ENCODE measurements at regions not wholly inside any gene's neighbourhood (a gene's known extent, or its start where the extent isn't known, plus 50 kb on each side); places are given as distances from the start of the nearest gene placed in this dataset.
"Not testable (repeated sequence)": the region's sequence is repeated elsewhere in the genome, so short reads cannot be mapped to it uniquely, and the experiment has no call there.

DNA sequence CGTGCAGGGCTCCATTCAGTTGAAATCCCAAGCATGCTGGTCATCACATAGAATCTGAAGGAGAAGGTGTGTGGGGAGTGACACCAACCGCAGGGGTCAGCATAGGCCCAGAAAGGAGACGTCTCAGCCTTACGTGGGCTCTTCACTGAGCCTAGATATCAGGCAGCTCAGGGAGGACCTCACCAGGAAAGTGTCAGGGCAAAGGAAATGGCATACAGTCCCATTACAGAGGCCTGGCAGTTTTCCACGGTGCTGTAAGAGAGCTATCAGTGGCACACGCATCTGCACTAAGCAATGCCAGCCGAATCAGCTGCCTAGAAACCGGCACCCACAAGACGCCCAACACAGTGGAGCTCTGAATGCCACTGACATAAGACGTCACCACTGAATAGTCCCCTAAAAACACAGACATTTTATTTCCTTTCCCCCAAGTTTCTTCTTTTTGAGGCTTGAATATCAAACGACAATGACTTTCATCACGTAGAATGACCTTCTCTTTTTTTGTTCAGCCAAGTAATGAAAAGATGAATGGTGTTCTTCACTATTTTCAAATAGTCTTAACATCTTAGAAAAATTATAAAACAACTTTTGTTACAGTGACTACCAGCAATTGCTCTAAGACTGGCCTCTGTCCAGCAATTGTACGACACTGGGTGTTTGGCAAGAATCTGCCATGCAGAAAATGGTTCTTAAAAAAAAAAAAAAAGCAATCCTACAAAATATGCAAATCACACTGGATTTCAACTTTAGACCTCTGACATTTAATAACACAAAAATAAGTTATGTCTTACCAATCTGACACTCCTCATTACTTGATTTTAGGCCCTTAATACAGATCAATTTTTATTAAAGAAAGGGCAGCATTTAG, 88.9 kb upstream of the FOXQ1 start:
- no peaks in the 10 kb centered on the region for H3K9me3 ChIP-seq (ENCODE audit: control insufficient read depth, low read depth, low read length)
- 80% methylated on average over 2 of the region's 13 CpGs for WGBS (ENCODE audit: insufficient coverage, low lambda C conversion rate)
- H3K4me1 ChIP-seq (ENCODE audit: control insufficient read depth, insufficient read depth, low read length): peaks cover 12% of the 10 kb centered on the region
- no peak for DNase-seq
- H3K27me3 ChIP-seq (ENCODE audit: control insufficient read depth, insufficient read depth, low read length): no peaks in the 10 kb centered on the region
- H3K36me3 ChIP-seq (ENCODE audit: control insufficient read depth, insufficient read depth, low read length): no peaks in the 10 kb centered on the region
- H3K27ac ChIP-seq (ENCODE audit: low read length): no peak overlapping the region
- H3K4me3 ChIP-seq (ENCODE audit: low read length): no peak overlapping the region

DNA sequence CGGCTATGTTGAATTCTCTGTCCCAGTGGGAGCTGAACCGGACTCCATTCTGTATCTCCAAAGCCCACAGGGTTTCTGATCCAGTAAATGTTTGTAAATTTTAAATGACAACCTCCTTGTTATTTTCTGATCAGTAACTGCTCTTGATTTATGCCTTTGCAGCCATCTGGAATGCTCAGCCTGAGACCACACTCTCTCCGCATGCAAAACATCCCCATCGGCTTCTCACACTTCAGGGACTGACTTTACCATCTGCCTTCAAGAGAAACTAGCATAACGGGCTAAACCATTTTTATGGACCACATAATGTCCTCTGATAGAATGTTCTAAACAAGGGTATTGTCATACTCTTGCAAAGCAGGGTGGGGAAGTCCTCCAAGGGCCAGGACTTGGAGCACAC, 94.5 kb upstream of the FOXQ1 start:
- Histone ChIP-seq H3K27me3 (ENCODE audit: control insufficient read depth, insufficient read depth, low read length) (no peaks in the 10 kb centered on the region), H3K4me3 (ENCODE audit: low read length) (no peak overlapping the region), H3K36me3 (ENCODE audit: control insufficient read depth, insufficient read depth, low read length) (no peaks in the 10 kb centered on the region), H3K4me1 (ENCODE audit: control insufficient read depth, insufficient read depth, low read length) (no peaks in the 10 kb centered on the region), H3K9me3 (ENCODE audit: control insufficient read depth, low read depth, low read length) (no peaks in the 10 kb centered on the region), H3K27ac (ENCODE audit: low read length) (no peak overlapping the region)
- no peak for DNase-seq
- no CpG with 5 or more reads among the region's 5 CpGs for WGBS (ENCODE audit: insufficient coverage, low lambda C conversion rate)

DNA sequence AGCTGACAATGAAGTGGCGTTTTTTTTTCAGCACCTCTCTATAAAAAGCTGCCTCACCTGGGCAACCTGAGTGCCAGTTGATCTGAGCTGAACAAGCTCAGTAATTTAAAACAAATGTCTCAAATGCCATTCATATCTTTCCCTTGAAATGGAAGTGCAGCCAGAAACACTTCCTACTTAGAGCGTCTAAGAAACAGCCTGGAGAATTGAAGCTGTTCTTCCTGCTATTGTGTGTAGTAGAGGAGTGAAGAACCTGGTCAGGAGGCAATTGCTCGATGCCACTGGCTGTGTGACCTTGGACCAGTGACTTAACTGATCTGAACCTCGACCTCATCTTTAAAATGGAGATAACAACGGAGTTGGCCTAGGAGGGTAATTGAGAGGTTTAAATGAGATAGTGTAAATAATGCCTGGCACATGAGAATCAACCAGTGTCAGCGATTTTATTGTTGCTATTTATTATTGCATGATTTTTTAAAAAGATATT, 95.4 kb upstream of the FOXQ1 start:
- DNase-seq: no peak
- 80% methylated on average over 1 of the region's 6 CpGs for WGBS (ENCODE audit: insufficient coverage, low lambda C conversion rate)

DNA sequence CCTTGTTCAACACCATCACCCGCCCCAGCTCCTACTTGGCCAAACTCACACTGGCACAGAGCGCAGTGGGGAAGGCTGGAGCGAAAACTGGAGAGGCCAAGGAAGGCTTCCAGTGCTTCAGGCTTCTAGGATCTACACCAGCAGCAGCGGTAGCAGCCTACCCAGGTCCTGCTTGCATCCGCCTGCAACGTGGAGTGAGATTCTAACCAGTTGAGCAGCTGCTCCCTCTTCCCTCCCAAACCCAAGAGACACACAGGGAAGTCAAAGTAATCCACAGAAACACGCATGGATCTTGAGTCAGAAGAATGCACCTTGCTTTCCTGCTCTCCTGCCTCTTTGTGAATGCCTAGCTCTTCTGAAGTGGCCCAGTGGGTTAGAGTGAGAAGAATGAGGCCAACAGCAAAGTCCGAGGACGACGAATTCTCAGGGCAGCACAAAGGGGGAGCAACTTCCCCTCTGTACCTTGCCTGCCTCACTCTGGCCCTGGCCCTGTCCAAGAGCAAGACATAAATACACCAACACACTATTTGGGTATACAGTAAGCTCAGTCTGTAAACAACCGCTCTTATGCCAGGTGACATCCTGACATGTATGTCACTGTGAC, 95.9 kb upstream of the FOXQ1 start:
- H3K9me3 ChIP-seq (ENCODE audit: control insufficient read depth, low read depth, low read length): no peaks in the 10 kb centered on the region
- DNase-seq: no peak
- no peaks in the 10 kb centered on the region for H3K27me3 ChIP-seq (ENCODE audit: control insufficient read depth, insufficient read depth, low read length)
- no CpG with 5 or more reads among the region's 11 CpGs for WGBS (ENCODE audit: insufficient coverage, low lambda C conversion rate)
- no peaks in the 10 kb centered on the region for H3K4me1 ChIP-seq (ENCODE audit: control insufficient read depth, insufficient read depth, low read length)
- no peak overlapping the region for H3K27ac ChIP-seq (ENCODE audit: low read length)
- no peak overlapping the region for H3K4me3 ChIP-seq (ENCODE audit: low read length)
- H3K36me3 ChIP-seq (ENCODE audit: control insufficient read depth, insufficient read depth, low read length): no peaks in the 10 kb centered on the region

More for the DNA sequence above, 95.4 kb upstream of the FOXQ1 start:
- Histone ChIP-seq H3K4me3 (ENCODE audit: low read length) (no peak overlapping the region), H3K27ac (ENCODE audit: low read length) (no peak overlapping the region), H3K27me3 (ENCODE audit: control insufficient read depth, insufficient read depth, low read length) (no peaks in the 10 kb centered on the region), H3K9me3 (ENCODE audit: control insufficient read depth, low read depth, low read length) (no peaks in the 10 kb centered on the region), H3K36me3 (ENCODE audit: control insufficient read depth, insufficient read depth, low read length) (no peaks in the 10 kb centered on the region), H3K4me1 (ENCODE audit: control insufficient read depth, insufficient read depth, low read length) (no peaks in the 10 kb centered on the region)

DNA sequence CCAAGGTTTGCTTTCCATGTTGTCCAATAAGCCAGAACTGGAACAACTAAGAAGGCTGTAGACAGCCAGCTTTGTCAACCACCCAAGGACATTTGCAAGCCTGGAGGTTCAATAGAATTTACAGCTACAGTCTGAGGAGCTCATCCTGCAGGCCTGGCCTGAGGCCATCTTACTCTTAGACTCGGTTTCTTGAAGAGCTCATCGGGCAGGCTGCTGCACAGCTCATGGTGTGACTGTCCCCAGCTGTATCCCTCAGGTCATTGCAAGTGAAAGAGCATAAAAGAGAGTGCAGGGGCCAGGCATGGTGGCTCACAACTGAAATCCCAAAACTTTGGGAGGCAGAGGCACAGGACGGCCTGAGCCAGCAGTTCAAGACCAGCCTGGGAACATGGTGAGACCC, 96.9 kb upstream of the FOXQ1 start:
- no peak for DNase-seq
- H3K4me1 ChIP-seq (ENCODE audit: control insufficient read depth, insufficient read depth, low read length): no peaks in the 10 kb centered on the region
- no peak overlapping the region for H3K27ac ChIP-seq (ENCODE audit: low read length)
- no CpG with 5 or more reads among the region's 3 CpGs for WGBS (ENCODE audit: insufficient coverage, low lambda C conversion rate)
- no peak overlapping the region for H3K4me3 ChIP-seq (ENCODE audit: low read length)
- H3K36me3 ChIP-seq (ENCODE audit: control insufficient read depth, insufficient read depth, low read length): no peaks in the 10 kb centered on the region
- no peaks in the 10 kb centered on the region for H3K9me3 ChIP-seq (ENCODE audit: control insufficient read depth, low read depth, low read length)
- H3K27me3 ChIP-seq (ENCODE audit: control insufficient read depth, insufficient read depth, low read length): no peaks in the 10 kb centered on the region

DNA sequence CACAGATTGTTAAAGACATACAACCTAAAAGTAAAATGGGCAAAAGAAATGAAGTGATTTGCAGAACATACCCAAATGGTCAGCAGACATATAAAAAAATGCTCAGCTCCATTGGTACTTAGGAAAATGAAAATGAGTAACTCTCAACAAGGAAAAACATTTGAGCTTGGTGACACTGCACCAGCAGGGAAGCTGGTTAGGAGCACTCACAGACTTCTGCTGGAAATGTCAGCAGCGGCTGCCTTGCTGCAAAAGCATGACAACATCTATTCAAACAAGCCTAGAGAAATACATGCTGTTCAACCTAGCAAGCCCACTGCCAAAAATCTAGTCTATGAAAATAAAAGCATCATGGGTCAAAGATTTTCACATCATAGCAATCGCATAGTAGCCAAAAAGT, 99.0 kb upstream of the FOXQ1 start:
- no peaks in the 10 kb centered on the region for H3K9me3 ChIP-seq (ENCODE audit: control insufficient read depth, low read depth, low read length)
- H3K27me3 ChIP-seq (ENCODE audit: control insufficient read depth, insufficient read depth, low read length): no peaks in the 10 kb centered on the region
- no peaks in the 10 kb centered on the region for H3K4me1 ChIP-seq (ENCODE audit: control insufficient read depth, insufficient read depth, low read length)
- no CpG with 5 or more reads among the region's 2 CpGs for WGBS (ENCODE audit: insufficient coverage, low lambda C conversion rate)
- no peak overlapping the region for H3K27ac ChIP-seq (ENCODE audit: low read length)
- no peak for DNase-seq
- no peak overlapping the region for H3K4me3 ChIP-seq (ENCODE audit: low read length)
- H3K36me3 ChIP-seq (ENCODE audit: control insufficient read depth, insufficient read depth, low read length): no peaks in the 10 kb centered on the region

GRCh38 chr6:1212138-1212537, 99.8 kb upstream of the FOXQ1 start:
- H3K4me1 ChIP-seq (ENCODE audit: control insufficient read depth, insufficient read depth, low read length); H3K36me3 ChIP-seq (ENCODE audit: control insufficient read depth, insufficient read depth, low read length); H3K27ac ChIP-seq (ENCODE audit: low read length); H3K27me3 ChIP-seq (ENCODE audit: control insufficient read depth, insufficient read depth, low read length); H3K4me3 ChIP-seq (ENCODE audit: low read length); H3K9me3 ChIP-seq (ENCODE audit: control insufficient read depth, low read depth, low read length); DNase-seq: not testable (repeated sequence)

GRCh38 chr6:1210631-1211030, 101.3 kb upstream of the FOXQ1 start:
- WGBS (ENCODE audit: insufficient coverage, low lambda C conversion rate): 92% methylated on average over 1 of the region's 1 CpG
- H3K27me3 ChIP-seq (ENCODE audit: control insufficient read depth, insufficient read depth, low read length); H3K27ac ChIP-seq (ENCODE audit: low read length); DNase-seq; H3K4me1 ChIP-seq (ENCODE audit: control insufficient read depth, insufficient read depth, low read length); H3K9me3 ChIP-seq (ENCODE audit: control insufficient read depth, low read depth, low read length); H3K36me3 ChIP-seq (ENCODE audit: control insufficient read depth, insufficient read depth, low read length); H3K4me3 ChIP-seq (ENCODE audit: low read length): not testable (repeated sequence)

GRCh38 chr6:1208876-1209275, 103.0 kb upstream of the FOXQ1 start:
- DNase-seq: no peak
- Histone ChIP-seq H3K27me3 (ENCODE audit: control insufficient read depth, insufficient read depth, low read length) (no peaks in the 10 kb centered on the region), H3K36me3 (ENCODE audit: control insufficient read depth, insufficient read depth, low read length) (no peaks in the 10 kb centered on the region), H3K27ac (ENCODE audit: low read length) (no peak overlapping the region), H3K4me1 (ENCODE audit: control insufficient read depth, insufficient read depth, low read length) (no peaks in the 10 kb centered on the region), H3K9me3 (ENCODE audit: control insufficient read depth, low read depth, low read length) (no peaks in the 10 kb centered on the region), H3K4me3 (ENCODE audit: low read length) (no peak overlapping the region)
- 94% methylated on average over 2 of the region's 2 CpGs for WGBS (ENCODE audit: insufficient coverage, low lambda C conversion rate)

GRCh38 chr6:1203546-1203945, 108.4 kb upstream of the FOXQ1 start:
- WGBS (ENCODE audit: insufficient coverage, low lambda C conversion rate): no CpG with 5 or more reads among the region's 5 CpGs
- Histone ChIP-seq H3K4me1 (ENCODE audit: control insufficient read depth, insufficient read depth, low read length) (no peaks in the 10 kb centered on the region), H3K27me3 (ENCODE audit: control insufficient read depth, insufficient read depth, low read length) (no peaks in the 10 kb centered on the region), H3K4me3 (ENCODE audit: low read length) (no peak overlapping the region), H3K9me3 (ENCODE audit: control insufficient read depth, low read depth, low read length) (no peaks in the 10 kb centered on the region), H3K27ac (ENCODE audit: low read length) (no peak overlapping the region), H3K36me3 (ENCODE audit: control insufficient read depth, insufficient read depth, low read length) (no peaks in the 10 kb centered on the region)
- no peak for DNase-seq

- no peaks in the 10 kb centered on the region for H3K4me1 ChIP-seq (ENCODE audit: control insufficient read depth, insufficient read depth, low read length)
- no peak overlapping the region for H3K27ac ChIP-seq (ENCODE audit: low read length)
- H3K4me3 ChIP-seq (ENCODE audit: low read length): no peak overlapping the region
- H3K36me3 ChIP-seq (ENCODE audit: control insufficient read depth, insufficient read depth, low read length): no peaks in the 10 kb centered on the region
- no peak for DNase-seq
- no peaks in the 10 kb centered on the region for H3K27me3 ChIP-seq (ENCODE audit: control insufficient read depth, insufficient read depth, low read length)
- 74% methylated on average over 2 of the region's 7 CpGs for WGBS (ENCODE audit: insufficient coverage, low lambda C conversion rate)
- no peaks in the 10 kb centered on the region for H3K9me3 ChIP-seq (ENCODE audit: control insufficient read depth, low read depth, low read length)
Measured at GRCh38 chr6:1202201-1202600, 109.7 kb upstream of the FOXQ1 start.
